Osteoblast (primary cell): ENCODE measurements at regions not wholly inside any gene's neighbourhood (a gene's known extent, or its start where the extent isn't known, plus 50 kb on each side); places are given as distances from the start of the nearest gene placed in this dataset.

ENCODE experiments used
- DNase-seq: peaks from one replicate; pipeline ENCODE4 v3.0.0; 2011; ENCODE audit warnings: low spot score, mixed read lengths; ENCODE audit not compliant: insufficient read length; ENCODE audit errors: missing footprints
- H2AFZ ChIP-seq: 2 replicates; pipeline ENCODE4 v1.6.0; 2011; ENCODE audit warnings: mild to moderate bottlenecking, low read length
- H3K27ac ChIP-seq: 2 replicates; pipeline ENCODE4 v1.5.1; 2011; ENCODE audit warnings: mild to moderate bottlenecking, low read depth, low read length, moderate library complexity
- H3K27me3 ChIP-seq: 2 replicates; pipeline ENCODE4 v1.6.0; 2012; ENCODE audit warnings: mild to moderate bottlenecking, control low read depth, inconsistent platforms, low read length, moderate library complexity; ENCODE audit not compliant: insufficient read depth
- H3K36me3 ChIP-seq: 2 replicates; pipeline ENCODE4 v1.5.1; 2011; ENCODE audit warnings: mild to moderate bottlenecking, low read length, control low read depth, moderate library complexity; ENCODE audit not compliant: insufficient read depth
- H3K4me1 ChIP-seq: 2 replicates; pipeline ENCODE4 v1.5.1; 2011; ENCODE audit warnings: mild to moderate bottlenecking, low read length, control low read depth, moderate library complexity; ENCODE audit not compliant: insufficient read depth
- H3K4me2 ChIP-seq: 2 replicates; pipeline ENCODE4 v1.6.0; 2011; ENCODE audit warnings: mild to moderate bottlenecking, low read length; ENCODE audit not compliant: insufficient read depth
- H3K4me3 ChIP-seq: fragments of 200-600 bp; sonication (generic); 3 replicates; pipeline ENCODE4 v1.5.1; 2012; ENCODE audit warnings: mild to moderate bottlenecking, low read length, inconsistent platforms; ENCODE audit not compliant: insufficient read depth
- H3K79me2 ChIP-seq: 2 replicates; pipeline ENCODE4 v1.6.0; 2012; ENCODE audit warnings: mild to moderate bottlenecking, low read length, control low read depth, inconsistent platforms; ENCODE audit not compliant: insufficient read depth
- H3K9me3 ChIP-seq: 2 replicates; pipeline ENCODE4 v1.5.1; 2011; ENCODE audit warnings: low read depth, low read length, control low read depth
- H4K20me1 ChIP-seq: 2 replicates; pipeline ENCODE4 v1.6.0; 2012; ENCODE audit warnings: mild to moderate bottlenecking, low read length, control low read depth; ENCODE audit not compliant: insufficient read depth
- CTCF ChIP-seq: IDR thresholded peaks from 2 replicates; pipeline ENCODE4 v1.5.1; 2011; ENCODE audit warnings: mild to moderate bottlenecking, low read depth, low read length, moderate library complexity; ENCODE audit errors: extremely low read depth

- no peaks in the 10 kb centered on the region for H4K20me1 ChIP-seq
- no peaks in the 10 kb centered on the region for H3K4me1 ChIP-seq
- no peak overlapping the region for H3K4me3 ChIP-seq
- H2AFZ ChIP-seq = no peak overlapping the region
- no peaks in the 10 kb centered on the region for H3K36me3 ChIP-seq
- H3K79me2 ChIP-seq = no peaks in the 10 kb centered on the region
- no peaks in the 10 kb centered on the region for H3K9me3 ChIP-seq
- no peaks in the 10 kb centered on the region for H3K27me3 ChIP-seq
- no peak for DNase-seq
- TF ChIP-seq CTCF = no peak
- no peak overlapping the region for H3K27ac ChIP-seq
- no peak overlapping the region for H3K4me2 ChIP-seq
These were observed 441.7 kb downstream of the ZNF521 start for GRCh38 chr18:24910221-24910620.

- Histone ChIP-seq H3K27ac (no peak overlapping the region), H3K36me3 (no peaks in the 10 kb centered on the region), H3K27me3 (no peaks in the 10 kb centered on the region), H3K79me2 (no peaks in the 10 kb centered on the region), H4K20me1 (no peaks in the 10 kb centered on the region), H3K9me3 (no peaks in the 10 kb centered on the region), H3K4me2 (no peak overlapping the region), H2AFZ (no peak overlapping the region), H3K4me3 (no peak overlapping the region), H3K4me1 (no peaks in the 10 kb centered on the region)
- no peak for DNase-seq
- no peak for TF ChIP-seq CTCF
These were observed 438.3 kb downstream of the ZNF521 start for GRCh38 chr18:24913507-24914170.

- Histone ChIP-seq H3K27me3 (no peaks in the 10 kb centered on the region), H3K36me3 (no peaks in the 10 kb centered on the region), H3K4me3 (no peak overlapping the region), H3K4me1 (no peaks in the 10 kb centered on the region), H3K79me2 (no peaks in the 10 kb centered on the region), H3K4me2 (no peak overlapping the region), H4K20me1 (no peaks in the 10 kb centered on the region), H2AFZ (no peak overlapping the region), H3K9me3 (no peaks in the 10 kb centered on the region), H3K27ac (no peak overlapping the region)
- DNase-seq = no peak
- no peak for TF ChIP-seq CTCF
These were observed 437.8 kb downstream of the ZNF521 start for GRCh38 chr18:24914171-24914525.

GRCh38 chr18:24914685-24915084 lies 437.3 kb downstream of the ZNF521 start:
- no peaks in the 10 kb centered on the region for H3K27me3 ChIP-seq
- no peak for TF ChIP-seq CTCF
- H2AFZ ChIP-seq = no peak overlapping the region

More at GRCh38 chr18:24914685-24915084, 437.3 kb downstream of the ZNF521 start:
- DNase-seq = no peak
- H3K4me2 ChIP-seq = no peak overlapping the region
- H3K9me3 ChIP-seq = no peaks in the 10 kb centered on the region
- H4K20me1 ChIP-seq = no peaks in the 10 kb centered on the region
- H3K79me2 ChIP-seq = no peaks in the 10 kb centered on the region
- H3K4me3 ChIP-seq = no peak overlapping the region
- no peak overlapping the region for H3K27ac ChIP-seq
- H3K36me3 ChIP-seq = no peaks in the 10 kb centered on the region
- no peaks in the 10 kb centered on the region for H3K4me1 ChIP-seq
